ENCODE measurements at regions not wholly inside any gene's neighbourhood (a gene's known extent, or its start where the extent isn't known, plus 50 kb on each side); places are given as distances from the start of the nearest gene placed in this dataset.

DNA sequence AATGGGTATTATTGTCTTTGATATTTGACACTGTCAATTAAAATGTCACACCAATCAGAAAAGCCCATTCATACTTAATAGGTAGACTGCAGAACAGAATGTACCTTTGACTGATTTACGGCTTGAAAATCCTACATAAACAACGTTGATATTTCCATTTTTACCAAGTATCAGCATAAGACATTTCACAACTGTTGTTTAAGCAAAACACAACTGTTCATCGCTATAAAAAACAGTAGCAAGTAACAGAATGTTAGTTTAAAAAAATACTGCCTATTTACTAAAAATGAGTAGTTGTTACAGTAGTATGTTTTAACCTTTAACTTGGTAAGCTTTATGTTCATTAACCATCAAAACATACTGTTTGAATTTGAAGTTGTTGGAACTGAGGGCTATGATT is 1096.6 kb downstream of the PCDH17 start:
- no peaks in the 10 kb centered on the region for H3K4me1 Mint-ChIP-seq (ENCODE audit: low read depth)
- H3K9me3 Mint-ChIP-seq (ENCODE audit: low read depth): peaks cover 4% of the 10 kb centered on the region
- H3K4me3 Mint-ChIP-seq: no peak overlapping the region
- no peaks in the 10 kb centered on the region for H3K36me3 Mint-ChIP-seq
- no peaks in the 10 kb centered on the region for H3K27me3 Mint-ChIP-seq
- H3K27ac Mint-ChIP-seq: no peak overlapping the region

DNA sequence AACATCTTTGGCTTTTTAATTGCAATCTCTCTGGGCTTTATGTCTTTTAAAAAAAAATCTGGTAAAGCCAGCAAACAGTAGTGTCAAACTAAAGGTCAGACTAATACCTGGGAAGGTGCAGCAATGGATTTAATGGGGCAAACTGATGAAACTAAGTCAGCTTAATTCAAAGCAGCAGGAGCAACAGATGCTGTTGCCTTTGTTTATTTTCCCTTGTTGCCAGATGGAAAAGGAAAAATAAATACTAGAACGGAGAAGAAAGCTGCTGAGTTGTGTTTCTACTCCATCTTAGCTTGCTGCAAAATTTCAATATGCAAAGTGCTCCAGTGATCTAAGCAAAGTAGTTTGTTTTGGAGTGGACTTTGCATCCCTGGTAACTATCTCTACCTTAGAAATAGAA is 1097.8 kb downstream of the PCDH17 start:
- peaks cover 4% of the 10 kb centered on the region for H3K9me3 Mint-ChIP-seq (ENCODE audit: low read depth)
- H3K36me3 Mint-ChIP-seq: no peaks in the 10 kb centered on the region
- H3K4me3 Mint-ChIP-seq: no peak overlapping the region
- H3K27ac Mint-ChIP-seq: no peak overlapping the region
- H3K27me3 Mint-ChIP-seq: no peaks in the 10 kb centered on the region
- no peaks in the 10 kb centered on the region for H3K4me1 Mint-ChIP-seq (ENCODE audit: low read depth)

DNA sequence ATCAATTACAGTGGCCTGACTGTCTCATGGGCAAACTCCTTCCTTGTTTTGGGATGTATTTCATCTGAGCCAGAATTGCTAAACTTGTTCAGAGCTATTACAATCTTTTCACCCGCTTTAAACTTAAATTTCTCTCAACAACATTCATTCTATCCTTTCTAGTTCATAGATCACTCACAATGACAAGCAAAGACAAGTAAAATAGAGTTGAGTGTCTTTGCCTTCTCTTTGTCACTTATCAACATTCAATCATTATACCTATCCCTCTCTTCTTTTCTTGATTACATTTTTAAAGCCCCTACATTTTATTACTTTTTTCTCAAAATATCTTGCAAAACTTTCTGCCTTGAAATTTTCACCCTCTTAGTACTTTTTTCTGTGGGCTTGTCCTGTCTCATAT is 1113.1 kb downstream of the PCDH17 start:
- Mint-ChIP-seq H3K4me1 (ENCODE audit: low read depth) (no peaks in the 10 kb centered on the region), H3K27ac (no peak overlapping the region), H3K4me3 (no peak overlapping the region), H3K9me3 (ENCODE audit: low read depth) (peaks cover 11% of the 10 kb centered on the region), H3K36me3 (no peaks in the 10 kb centered on the region), H3K27me3 (no peaks in the 10 kb centered on the region)

DNA sequence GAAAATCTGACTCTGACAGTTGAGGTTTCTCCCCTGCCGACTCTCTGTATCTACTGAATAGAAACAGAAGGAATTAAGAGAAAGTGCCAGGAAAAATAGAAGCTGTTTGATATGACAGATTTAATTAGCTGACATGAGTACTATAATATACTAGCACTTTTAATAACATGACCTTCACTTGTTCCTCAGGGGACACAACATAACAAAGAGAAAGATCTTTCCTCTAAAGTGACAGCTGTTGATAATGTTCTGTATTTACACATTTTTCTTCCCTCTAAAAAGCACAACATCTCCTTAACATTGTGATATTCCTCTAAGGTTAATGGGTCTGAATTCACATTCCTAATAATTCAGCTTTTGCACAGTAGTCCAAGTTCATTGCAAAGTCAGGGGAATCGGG is 1136.0 kb downstream of the PCDH17 start:
- H3K36me3 Mint-ChIP-seq: no peaks in the 10 kb centered on the region
- H3K27ac Mint-ChIP-seq: no peak overlapping the region
- no peaks in the 10 kb centered on the region for H3K9me3 Mint-ChIP-seq (ENCODE audit: low read depth)
- H3K27me3 Mint-ChIP-seq: no peaks in the 10 kb centered on the region
- no peak overlapping the region for H3K4me3 Mint-ChIP-seq
- H3K4me1 Mint-ChIP-seq (ENCODE audit: low read depth): no peaks in the 10 kb centered on the region

DNA sequence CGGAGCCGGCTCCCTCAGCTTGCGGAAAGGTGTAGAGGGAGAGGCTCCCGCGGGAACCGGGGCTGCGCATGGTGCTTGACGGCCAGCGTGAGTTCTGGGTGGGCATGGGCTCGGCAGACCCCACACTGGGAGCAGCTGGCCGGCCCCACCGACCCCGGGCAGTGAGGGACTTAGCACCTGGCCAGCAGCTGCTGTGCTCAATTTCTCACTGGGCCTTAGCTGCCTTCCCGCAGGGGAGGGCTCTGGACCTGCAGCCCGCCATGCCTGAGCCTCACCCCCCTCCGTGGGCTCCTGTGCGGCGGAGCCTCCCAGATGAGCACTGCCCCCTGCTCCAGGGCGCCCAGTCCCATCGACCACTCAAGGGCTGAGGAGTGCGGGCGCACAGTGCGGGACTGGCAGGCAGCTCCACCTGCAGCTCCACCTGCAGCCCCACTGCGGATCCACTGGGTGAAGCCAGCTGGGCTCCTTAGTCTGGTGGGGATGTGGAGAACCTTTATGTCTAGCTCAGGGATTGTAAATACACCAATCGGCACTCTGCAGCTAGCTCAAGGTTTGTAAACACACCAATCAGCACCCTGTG is 1141.8 kb downstream of the PCDH17 start:
- Mint-ChIP-seq H3K27ac (no peak overlapping the region), H3K4me3 (no peak overlapping the region), H3K27me3 (no peaks in the 10 kb centered on the region), H3K9me3 (ENCODE audit: low read depth) (no peaks in the 10 kb centered on the region), H3K4me1 (ENCODE audit: low read depth) (no peaks in the 10 kb centered on the region), H3K36me3 (no peaks in the 10 kb centered on the region)

DNA sequence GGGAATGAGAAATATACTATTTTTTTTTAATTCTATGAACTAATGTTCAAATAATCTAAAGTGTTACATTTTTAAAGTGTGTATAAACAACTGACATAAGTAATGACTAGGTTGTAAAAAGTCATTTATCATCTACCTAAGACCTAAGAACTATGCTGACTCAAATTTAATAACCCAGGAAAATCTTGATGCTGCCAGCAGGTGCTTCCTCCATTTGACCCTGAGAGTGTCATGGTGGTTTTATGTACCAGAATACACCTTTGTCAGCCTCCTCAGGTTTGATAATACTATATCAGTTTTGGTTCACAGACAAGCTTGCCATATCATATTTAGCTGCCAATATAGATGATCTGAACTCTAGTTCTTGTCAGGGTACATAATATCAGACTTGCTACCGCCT is 1151.2 kb downstream of the PCDH17 start:
- Mint-ChIP-seq H3K27ac (no peak overlapping the region), H3K36me3 (no peaks in the 10 kb centered on the region), H3K4me1 (ENCODE audit: low read depth) (no peaks in the 10 kb centered on the region), H3K9me3 (ENCODE audit: low read depth) (peaks cover 14% of the 10 kb centered on the region), H3K27me3 (no peaks in the 10 kb centered on the region), H3K4me3 (no peak overlapping the region)

DNA sequence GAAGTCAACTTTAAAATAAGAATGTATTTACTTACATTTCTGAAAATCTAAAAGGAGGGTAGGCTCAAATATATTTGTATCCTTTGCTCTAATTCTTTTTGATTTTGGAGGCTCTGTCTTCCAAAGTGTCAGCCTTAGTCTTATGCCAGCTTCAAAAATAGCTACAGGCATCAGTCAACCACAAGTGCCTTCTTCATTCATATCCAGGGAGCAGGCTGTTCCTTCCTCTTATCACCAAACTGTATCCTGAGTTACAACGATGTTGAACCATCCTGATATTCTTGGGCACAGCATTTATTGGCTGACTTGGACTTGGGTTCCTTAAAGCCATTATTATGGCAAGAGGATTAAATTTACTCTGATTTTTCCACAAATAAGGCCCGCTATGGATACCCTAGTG is 1161.3 kb downstream of the PCDH17 start:
- H3K4me3 Mint-ChIP-seq: no peak overlapping the region
- no peak overlapping the region for H3K27ac Mint-ChIP-seq
- no peaks in the 10 kb centered on the region for H3K9me3 Mint-ChIP-seq (ENCODE audit: low read depth)
- no peaks in the 10 kb centered on the region for H3K36me3 Mint-ChIP-seq
- no peaks in the 10 kb centered on the region for H3K27me3 Mint-ChIP-seq
- H3K4me1 Mint-ChIP-seq (ENCODE audit: low read depth): no peaks in the 10 kb centered on the region

DNA sequence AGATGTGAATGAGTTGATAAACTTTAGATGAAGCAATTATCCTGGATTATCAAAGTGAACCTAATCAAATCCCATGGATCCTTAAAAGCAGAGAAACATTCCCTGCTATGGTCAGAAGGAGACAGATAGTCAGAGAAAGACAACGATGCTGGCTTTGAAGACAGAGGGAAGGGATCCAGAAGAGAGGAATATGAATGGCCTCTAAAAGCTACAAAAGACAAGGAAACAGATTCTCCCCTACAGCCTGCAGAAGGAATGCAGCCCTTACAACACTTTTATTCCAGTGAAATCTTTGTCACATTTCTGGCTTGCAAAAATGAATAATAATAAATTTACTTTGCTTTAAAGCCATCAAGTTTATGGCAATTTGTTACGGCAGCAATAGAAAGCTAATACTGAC is 1164.2 kb downstream of the PCDH17 start:
- Mint-ChIP-seq H3K4me3 (no peak overlapping the region), H3K27me3 (no peaks in the 10 kb centered on the region), H3K36me3 (no peaks in the 10 kb centered on the region), H3K27ac (no peak overlapping the region), H3K9me3 (ENCODE audit: low read depth) (no peaks in the 10 kb centered on the region), H3K4me1 (ENCODE audit: low read depth) (no peaks in the 10 kb centered on the region)

DNA sequence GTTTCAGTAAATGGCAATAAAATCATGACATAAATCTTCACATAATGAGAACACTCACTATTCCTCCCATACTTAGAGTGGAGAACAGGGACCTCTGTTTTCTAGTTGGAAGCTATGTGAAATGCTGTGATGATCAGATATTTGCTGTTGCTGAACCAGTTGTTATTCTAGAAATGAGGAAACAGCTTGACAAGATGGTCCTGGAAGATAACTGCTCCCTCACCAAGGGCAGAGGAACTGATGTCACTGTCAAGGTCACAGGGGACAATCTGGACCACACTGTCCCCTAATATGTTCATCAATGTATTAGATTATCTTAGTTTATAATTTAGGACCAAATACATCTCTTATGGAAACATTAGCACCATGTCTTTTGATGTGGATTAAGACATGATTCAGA is 1173.3 kb downstream of the PCDH17 start:
- Mint-ChIP-seq H3K27me3 (no peaks in the 10 kb centered on the region), H3K27ac (no peak overlapping the region), H3K4me3 (no peak overlapping the region), H3K36me3 (no peaks in the 10 kb centered on the region), H3K9me3 (ENCODE audit: low read depth) (no peaks in the 10 kb centered on the region), H3K4me1 (ENCODE audit: low read depth) (no peaks in the 10 kb centered on the region)

DNA sequence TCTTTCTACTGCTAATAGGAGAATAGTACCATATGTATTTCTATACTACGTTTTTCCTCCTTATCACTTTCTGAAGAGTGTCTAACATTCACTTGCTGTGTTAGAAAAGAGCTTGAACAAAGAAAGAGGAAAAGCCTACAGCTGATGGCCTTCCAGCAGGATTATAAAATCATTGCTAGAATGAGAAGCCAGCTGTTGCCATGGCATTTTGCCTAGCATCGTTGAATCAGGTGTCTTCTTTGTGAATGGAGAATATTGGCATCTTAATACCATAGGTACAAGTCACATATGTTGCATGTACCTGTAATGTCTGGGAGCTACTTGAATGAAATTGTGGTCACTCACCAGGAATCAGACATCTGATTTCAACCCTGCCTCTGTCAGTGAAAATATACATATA is 1174.9 kb downstream of the PCDH17 start:
- Mint-ChIP-seq H3K4me3 (no peak overlapping the region), H3K4me1 (ENCODE audit: low read depth) (no peaks in the 10 kb centered on the region), H3K27me3 (no peaks in the 10 kb centered on the region), H3K27ac (no peak overlapping the region), H3K9me3 (ENCODE audit: low read depth) (peaks cover 10% of the 10 kb centered on the region), H3K36me3 (no peaks in the 10 kb centered on the region)

DNA sequence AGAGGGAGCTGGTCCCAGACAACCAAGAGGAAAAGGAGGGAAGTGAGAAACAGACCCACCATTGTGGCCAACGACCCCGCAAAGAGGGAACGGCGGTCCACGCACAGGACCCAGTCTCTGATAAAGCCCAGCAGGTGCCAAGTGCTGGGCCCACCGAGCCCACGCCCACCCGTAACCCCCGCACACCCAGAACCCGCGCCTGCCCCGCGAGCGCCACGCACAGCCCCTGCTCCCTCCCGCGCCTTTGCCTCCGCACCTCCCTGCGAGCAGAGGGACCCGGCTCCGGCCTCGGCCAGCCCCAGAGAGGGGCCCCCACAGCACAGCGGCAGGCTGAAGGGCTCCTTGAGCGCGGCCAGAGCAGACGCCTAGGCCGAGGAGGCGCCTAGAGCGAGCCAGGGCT is 1192.2 kb downstream of the PCDH17 start:
- Mint-ChIP-seq H3K27ac (no peak overlapping the region), H3K27me3 (no peaks in the 10 kb centered on the region), H3K36me3 (no peaks in the 10 kb centered on the region), H3K4me3 (no peak overlapping the region), H3K9me3 (ENCODE audit: low read depth) (peaks cover 6% of the 10 kb centered on the region), H3K4me1 (ENCODE audit: low read depth) (no peaks in the 10 kb centered on the region)

DNA sequence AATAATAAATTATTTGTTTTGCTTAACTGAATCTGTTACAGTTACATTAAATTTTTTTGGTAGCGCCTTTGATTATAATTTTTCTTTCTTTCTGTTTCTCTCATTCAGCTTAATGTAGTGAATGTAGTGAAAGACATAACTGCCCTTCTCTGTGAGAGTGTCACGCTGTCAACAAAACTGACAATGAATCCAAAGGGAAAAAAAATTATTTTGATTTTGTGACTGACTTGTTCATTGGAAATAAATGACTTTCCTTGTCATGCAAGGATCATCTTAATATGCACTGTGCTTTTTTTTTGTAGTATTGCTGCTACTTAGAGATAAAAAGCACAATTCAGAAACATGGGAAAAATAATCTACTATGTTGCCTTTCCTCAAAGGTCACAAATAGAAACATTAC is 1196.4 kb downstream of the PCDH17 start:
- Mint-ChIP-seq H3K27ac (no peak overlapping the region), H3K27me3 (no peaks in the 10 kb centered on the region), H3K9me3 (ENCODE audit: low read depth) (peaks cover 4% of the 10 kb centered on the region), H3K4me3 (no peak overlapping the region), H3K36me3 (no peaks in the 10 kb centered on the region), H3K4me1 (ENCODE audit: low read depth) (no peaks in the 10 kb centered on the region)

DNA sequence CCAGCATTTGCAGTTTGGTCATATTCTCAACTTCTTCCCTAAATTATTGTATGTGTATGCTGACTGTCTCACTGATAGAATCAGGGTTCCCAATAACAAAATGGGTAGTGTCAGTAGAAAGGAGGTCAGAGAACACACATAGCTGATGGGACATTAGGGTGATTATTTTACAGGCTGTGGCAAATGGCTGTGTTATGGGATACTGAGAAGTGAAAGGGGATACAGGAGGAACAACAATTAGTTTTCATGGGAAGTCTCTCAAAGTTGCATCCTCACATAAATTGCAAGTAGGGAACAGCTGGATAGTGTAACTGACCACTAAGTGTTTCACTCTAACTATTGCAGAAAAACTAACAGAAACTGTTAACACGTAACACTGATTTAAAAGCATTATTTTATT is 1199.3 kb downstream of the PCDH17 start:
- peaks cover 4% of the 10 kb centered on the region for H3K9me3 Mint-ChIP-seq (ENCODE audit: low read depth)
- no peaks in the 10 kb centered on the region for H3K36me3 Mint-ChIP-seq
- no peaks in the 10 kb centered on the region for H3K4me1 Mint-ChIP-seq (ENCODE audit: low read depth)
- no peaks in the 10 kb centered on the region for H3K27me3 Mint-ChIP-seq
- no peak overlapping the region for H3K27ac Mint-ChIP-seq
- H3K4me3 Mint-ChIP-seq: no peak overlapping the region

DNA sequence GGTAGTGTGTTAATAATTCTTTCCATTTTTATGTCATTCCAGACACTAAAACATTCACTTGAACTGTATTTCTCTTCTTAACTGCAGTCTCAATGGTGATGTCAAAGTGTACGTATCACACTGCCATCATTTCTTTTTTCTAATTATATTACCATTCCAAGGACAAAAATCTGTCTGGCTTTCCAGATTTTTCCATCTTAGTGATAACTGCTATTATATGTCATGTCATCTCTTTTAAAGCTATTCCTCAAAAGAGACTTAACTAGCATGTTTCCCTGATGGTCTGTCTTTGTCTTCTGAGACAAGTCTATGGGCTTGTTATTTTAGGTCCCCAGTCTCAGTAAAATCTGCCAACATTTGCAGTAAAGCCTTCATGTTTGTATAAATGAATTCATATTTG is 1207.1 kb downstream of the PCDH17 start:
- Mint-ChIP-seq H3K27ac (no peak overlapping the region), H3K27me3 (no peaks in the 10 kb centered on the region), H3K4me3 (no peak overlapping the region), H3K9me3 (ENCODE audit: low read depth) (peaks cover 1% of the 10 kb centered on the region), H3K4me1 (ENCODE audit: low read depth) (no peaks in the 10 kb centered on the region), H3K36me3 (no peaks in the 10 kb centered on the region)

DNA sequence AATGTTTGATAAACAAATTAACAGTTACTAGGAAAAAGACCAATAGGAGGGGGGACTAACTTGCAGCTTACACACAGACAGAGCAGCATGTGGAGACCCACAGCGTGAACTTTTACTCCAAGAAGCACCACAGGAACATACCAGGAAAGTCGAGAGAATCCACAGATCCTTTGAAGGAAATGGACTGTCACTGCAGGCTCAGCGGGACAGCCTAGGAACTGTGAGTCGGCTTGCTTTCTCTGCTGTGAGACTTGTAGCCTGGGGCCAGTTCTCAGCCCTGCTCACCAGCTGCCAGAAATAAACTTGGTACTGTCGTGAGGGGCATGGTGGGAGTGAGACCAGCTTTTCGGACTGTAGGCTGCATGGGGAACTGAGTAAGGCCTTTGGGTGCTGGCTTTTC is 1211.5 kb downstream of the PCDH17 start:
- Mint-ChIP-seq H3K36me3 (no peaks in the 10 kb centered on the region), H3K27me3 (no peaks in the 10 kb centered on the region), H3K4me3 (no peak overlapping the region), H3K9me3 (ENCODE audit: low read depth) (peaks cover 10% of the 10 kb centered on the region), H3K4me1 (ENCODE audit: low read depth) (no peaks in the 10 kb centered on the region), H3K27ac (no peak overlapping the region)

DNA sequence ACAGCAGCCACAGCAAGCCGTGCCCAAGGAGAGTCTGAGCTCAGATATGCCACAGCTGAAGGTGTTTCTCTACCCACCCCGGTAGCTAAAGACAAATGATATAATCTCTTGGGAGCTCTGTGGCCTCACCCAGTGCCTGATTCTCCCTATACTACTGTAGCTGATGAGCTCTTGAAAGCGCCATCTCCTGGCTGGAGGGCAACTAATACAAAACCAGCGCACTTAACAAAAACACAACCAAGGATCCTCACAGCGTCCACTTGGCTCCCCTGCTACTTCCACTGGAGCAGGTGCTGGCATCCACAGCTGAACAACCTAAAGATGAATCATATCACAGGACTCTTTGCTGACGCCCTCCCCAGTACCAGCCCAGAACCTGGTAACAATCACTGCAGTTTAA is 1212.0 kb downstream of the PCDH17 start:
- no peaks in the 10 kb centered on the region for H3K36me3 Mint-ChIP-seq
- no peak overlapping the region for H3K27ac Mint-ChIP-seq
- H3K4me1 Mint-ChIP-seq (ENCODE audit: low read depth): no peaks in the 10 kb centered on the region

More for the DNA sequence above, 1212.0 kb downstream of the PCDH17 start:
- Mint-ChIP-seq H3K9me3 (ENCODE audit: low read depth) (peaks cover 10% of the 10 kb centered on the region), H3K4me3 (no peak overlapping the region), H3K27me3 (no peaks in the 10 kb centered on the region)

All from activated naive CD8-positive, alpha-beta T cell (primary cell).